ENCODE measurements at regions not wholly inside any gene's neighbourhood (a gene's known extent, or its start where the extent isn't known, plus 50 kb on each side); places are given as distances from the start of the nearest gene placed in this dataset.

- BruUV-seq (replicated peaks), result no TSS peak
- Histone ChIP-seq H3K9me2 (ENCODE audit: insufficient read depth, low read length) (no peaks in the 10 kb centered on the region), H3K4me2 (ENCODE audit: low read length) (no peak overlapping the region), H3K4me1 (ENCODE audit: insufficient read depth, low read length, poor library complexity, severe bottlenecking) (peaks cover 14% of the 10 kb centered on the region), H3K79me2 (ENCODE audit: insufficient read depth, low read depth, low read length) (no peaks in the 10 kb centered on the region), H3K36me3 (ENCODE audit: insufficient read depth, low read length) (no peaks in the 10 kb centered on the region), H2AFZ (ENCODE audit: low read length) (no peak overlapping the region), H3K9me3 (ENCODE audit: low read length) (no peaks in the 10 kb centered on the region), H3K27ac (ENCODE audit: low read depth, low read length, poor library complexity, severe bottlenecking) (no peak overlapping the region), H4K20me1 (ENCODE audit: insufficient read depth, low read length) (no peaks in the 10 kb centered on the region), H3K4me3 (ENCODE audit: low read depth, low read length, poor library complexity, severe bottlenecking) (no peak overlapping the region)
- intact Hi-C loops (cut with micrococcal nuclease; ENCODE audit: unreplicated experiment), result no loop called here
- CTCF ChIA-PET (ENCODE audit: unreplicated experiment), result no interaction called here
- DNase-seq (ENCODE audit: low spot score), result no peak
- POLR2A ChIA-PET, result interaction anchor here (1.1 to 2.4 kb wide), 5 partner anchors 8 to 272 kb away, joined by 3 to 11 read pairs (median 5); no protein-coding TSS in a partner anchor
- no peak for TF ChIP-seq CTCF (conservative IDR thresholded peaks at IDR 0.05; ENCODE audit: low read length)
- TF ChIP-seq EZH2phosphoT487 (IDR thresholded peaks at IDR 0.05; ENCODE audit: borderline replicate concordance, low read depth, low read length), result no peak
Observed at GRCh38 chr6:135118134-135118730, 62.9 kb upstream of the MYB start.

GRCh38 chr6:135117413-135117968 is 62.9 kb upstream of the HBS1L start:
- no peak overlapping the region for H2AFZ ChIP-seq (ENCODE audit: low read length)
- no peaks in the 10 kb centered on the region for H3K9me2 ChIP-seq (ENCODE audit: insufficient read depth, low read length)
- H3K27ac ChIP-seq (ENCODE audit: low read depth, low read length, poor library complexity, severe bottlenecking), result no peak overlapping the region
- no peaks in the 10 kb centered on the region for H3K79me2 ChIP-seq (ENCODE audit: insufficient read depth, low read depth, low read length)
- no peaks in the 10 kb centered on the region for H3K9me3 ChIP-seq (ENCODE audit: low read length)
- CTCF ChIA-PET (ENCODE audit: unreplicated experiment), result no interaction called here
- peaks cover 14% of the 10 kb centered on the region for H3K4me1 ChIP-seq (ENCODE audit: insufficient read depth, low read length, poor library complexity, severe bottlenecking)
- no peak overlapping the region for H3K4me2 ChIP-seq (ENCODE audit: low read length)
- no peak for TF ChIP-seq EZH2phosphoT487 (IDR thresholded peaks at IDR 0.05; ENCODE audit: borderline replicate concordance, low read depth, low read length)
- no peak for TF ChIP-seq CTCF (conservative IDR thresholded peaks at IDR 0.05; ENCODE audit: low read length)
- no peaks in the 10 kb centered on the region for H4K20me1 ChIP-seq (ENCODE audit: insufficient read depth, low read length)
- intact Hi-C loops (cut with micrococcal nuclease; ENCODE audit: unreplicated experiment), result no loop called here
- POLR2A ChIA-PET, result interaction anchor here (0.8 to 2.4 kb wide), 8 partner anchors 8 to 1143 kb away, joined by 3 to 11 read pairs (median 3); no protein-coding TSS in a partner anchor
- no peak overlapping the region for H3K4me3 ChIP-seq (ENCODE audit: low read depth, low read length, poor library complexity, severe bottlenecking)
- DNase-seq (ENCODE audit: low spot score), result no peak
- BruUV-seq (replicated peaks), result no TSS peak
- H3K36me3 ChIP-seq (ENCODE audit: insufficient read depth, low read length), result no peaks in the 10 kb centered on the region

GRCh38 chr6:135116571-135116970 is 61.9 kb upstream of the HBS1L start:
- Histone ChIP-seq H3K4me3 (ENCODE audit: low read depth, low read length, poor library complexity, severe bottlenecking) (peak overlapping the region; percentile 1), H3K9me2 (ENCODE audit: insufficient read depth, low read length) (no peaks in the 10 kb centered on the region), H3K9me3 (ENCODE audit: low read length) (no peaks in the 10 kb centered on the region), H4K20me1 (ENCODE audit: insufficient read depth, low read length) (no peaks in the 10 kb centered on the region), H3K79me2 (ENCODE audit: insufficient read depth, low read depth, low read length) (no peaks in the 10 kb centered on the region), H2AFZ (ENCODE audit: low read length) (peak overlapping the region; percentile 73), H3K4me2 (ENCODE audit: low read length) (peak overlapping the region; percentile 35), H3K36me3 (ENCODE audit: insufficient read depth, low read length) (no peaks in the 10 kb centered on the region), H3K4me1 (ENCODE audit: insufficient read depth, low read length, poor library complexity, severe bottlenecking) (peaks cover 14% of the 10 kb centered on the region), H3K27ac (ENCODE audit: low read depth, low read length, poor library complexity, severe bottlenecking) (no peak overlapping the region)
- intact Hi-C loops (cut with micrococcal nuclease; ENCODE audit: unreplicated experiment), result no loop called here
- ChIA-PET POLR2A (interaction anchor here (0.6 to 1.0 kb wide), 3 partner anchors 9 to 80 kb away, joined by 4 to 6 read pairs (median 4); no protein-coding TSS in a partner anchor), CTCF (ENCODE audit: unreplicated experiment) (no interaction called here)
- BruUV-seq (replicated peaks), result no TSS peak
- no peak for DNase-seq (ENCODE audit: low spot score)
- no peak for TF ChIP-seq EZH2phosphoT487 (IDR thresholded peaks at IDR 0.05; ENCODE audit: borderline replicate concordance, low read depth, low read length)
- TF ChIP-seq CTCF (conservative IDR thresholded peaks at IDR 0.05; ENCODE audit: low read length), result no peak
